ENCODE measurements at regions not wholly inside any gene's neighbourhood (a gene's known extent, or its start where the extent isn't known, plus 50 kb on each side); places are given as distances from the start of the nearest gene placed in this dataset.
"Not testable (repeated sequence)": the region's sequence is repeated elsewhere in the genome, so short reads cannot be mapped to it uniquely, and the experiment has no call there.

GRCh38 chr5:40134883-40135520, 544.7 kb upstream of the PTGER4 start:
- no peak for DNase-seq

- DNase-seq: no peak
These were observed 555.3 kb upstream of the PTGER4 start for GRCh38 chr5:40124367-40124766.

GRCh38 chr5:40121236-40121635, 558.5 kb upstream of the PTGER4 start:
- no peak for DNase-seq

GRCh38 chr5:40112875-40113274, 566.8 kb upstream of the PTGER4 start:
- no peak for DNase-seq

- DNase-seq: not testable (repeated sequence)
These were observed 568.7 kb upstream of the PTGER4 start for GRCh38 chr5:40111036-40111435.

GRCh38 chr5:40108764-40109390, 570.8 kb upstream of the PTGER4 start:
- not testable (repeated sequence) for DNase-seq

- DNase-seq: not testable (repeated sequence)
These were observed 571.9 kb upstream of the PTGER4 start for GRCh38 chr5:40107786-40108185.

GRCh38 chr5:40106847-40107246, 572.9 kb upstream of the PTGER4 start:
- no peak for DNase-seq

- no peak for DNase-seq
These were observed 581.4 kb upstream of the PTGER4 start for GRCh38 chr5:40098313-40098712.

- no peak for DNase-seq
These were observed 586.2 kb upstream of the PTGER4 start for GRCh38 chr5:40093550-40093949.

GRCh38 chr5:40089269-40089668, 590.4 kb upstream of the PTGER4 start:
- DNase-seq: no peak

GRCh38 chr5:40084614-40085013, 595.1 kb upstream of the PTGER4 start:
- DNase-seq: no peak

- DNase-seq: no peak
These were observed 597.4 kb upstream of the PTGER4 start for GRCh38 chr5:40082313-40082712.

GRCh38 chr5:40080191-40080590, 599.5 kb upstream of the PTGER4 start:
- DNase-seq: no peak

- DNase-seq: no peak
These were observed 600.7 kb upstream of the PTGER4 start for GRCh38 chr5:40078898-40079575.

GRCh38 chr5:40074826-40075225, 604.9 kb upstream of the PTGER4 start:
- DNase-seq: no peak

- DNase-seq: no peak
These were observed 605.8 kb upstream of the PTGER4 start for GRCh38 chr5:40073927-40074326.

- DNase-seq: no peak
These were observed 607.8 kb upstream of the PTGER4 start for GRCh38 chr5:40071870-40072269.

GRCh38 chr5:40066616-40067015, 613.1 kb upstream of the PTGER4 start:
- DNase-seq: no peak

GRCh38 chr5:40052808-40053207, 626.9 kb upstream of the PTGER4 start:
- DNase-seq: no peak

GRCh38 chr5:40046792-40047191, 622.0 kb upstream of the DAB2 start:
- DNase-seq: no peak

GRCh38 chr5:40045429-40045828, 620.6 kb upstream of the DAB2 start:
- DNase-seq: no peak

- no peak for DNase-seq
These were observed 619.1 kb upstream of the DAB2 start for GRCh38 chr5:40043916-40044315.

GRCh38 chr5:40041452-40041851, 616.7 kb upstream of the DAB2 start:
- DNase-seq: no peak
